Pancreas (tissue), 10 donors: ENCODE measurements at regions not wholly inside any gene's neighbourhood (a gene's known extent, or its start where the extent isn't known, plus 50 kb on each side); places are given as distances from the start of the nearest gene placed in this dataset.

Experiments used
- ATAC-seq, 4 donors: fragments of 200-7000 bp; cut with Tn5 transposase; one replicate each; pipeline versions ENCODE4 v1.8.0 to v1.9.1; 2020; ENCODE audit warnings: mild to moderate bottlenecking in 4 of 4, moderate library complexity in 4 of 4
- DNase-seq, 6 donors: peaks; one replicate each; pipeline ENCODE4 v3.0.0-alpha.2; 2020
- FAIRE-seq: peaks from 2 replicates; lab custom pipeline; 2012; peaks lifted over from hg19 to GRCh38; lab: Jason Lieb, UNC
- H3K27ac ChIP-seq, 4 donors: fragments of 200-600 bp; sonication (generic); 1 replicate in 3 of 4; 2 replicates in 1 of 4; pipeline versions ENCODE4 v1.5.0 to v1.8.0; 2020
- H3K27me3 ChIP-seq, 4 donors: fragments of 200-600 bp; one replicate each; pipeline ENCODE4 v1.8.0; 2021
- H3K36me3 ChIP-seq, 3 donors: fragments of 200-600 bp; sonication (generic) in 1 of 3; one replicate each; pipeline versions ENCODE4 v1.5.0 to v1.8.0; 2020 to 2021
- H3K4me1 ChIP-seq, 3 donors: fragments of 200-600 bp; one replicate each; pipeline ENCODE4 v1.8.0; 2021
- H3K4me3 ChIP-seq, 4 donors: fragments of 200-600 bp; sonication (generic) in 2 of 4; one replicate each; pipeline versions ENCODE4 v1.5.0 to v1.8.0; 2020 to 2021
- H3K9me3 ChIP-seq, 4 donors: fragments of 200-600 bp; one replicate each; pipeline ENCODE4 v1.8.0; 2021
- CTCF ChIP-seq, 4 donors: fragments of 200-600 bp; sonication (generic) in 3 of 4; IDR thresholded peaks; one replicate each; pipeline versions ENCODE4 v1.5.0 to v1.8.0; 2021; ENCODE audit warnings: antibody characterized with exemption in 4 of 4
- WGBS, 2 donors: extraction: QIAGEN DNeasy Blood & Tissue Kit; methylation state at CpG; one replicate each; pipeline ENCODE4 v1.1.7; 2013; 5-methylcytosine and 5-hydroxymethylcytosine counted together
- intact Hi-C, 3 donors: fragments of 100-400 bp; cut with DNase I; formaldehyde crosslinking; loops; one replicate each; pipeline versions ENCODE4 v1.11.1 to v1.14.2; 2022
- donor health status: healthy with polysubstance abuse.
- donor health status: DM: no; HTN: no; CAD: no; lungs with moderate emphysema.
- donor health status: DM: no; HTN: no; CAD: no.
- donor health status: control.
- donor health status: control.
- donor health status: Bipolar disorder and iron deficiency.
- donor health status: DM: yes; HTN: yes; CAD: no.
- donor health status: DM: no; HTN: no; CAD: no.
- donor health status: DM: no; HTN: no; CAD: no.
- donor health status: DM: yes; HTN: yes; CAD: no.

GRCh38 chr2:78262713-78263375 is 740.7 kb upstream of the LRRTM4 start:
- WGBS, 2 donors: 59 to 72% methylated on average over 2 of the region's 2 CpGs

GRCh38 chr2:78263571-78263970 is 741.4 kb upstream of the LRRTM4 start:
- H3K27me3 ChIP-seq: no peaks in the 10 kb centered on the region
- ATAC-seq (no peak), FAIRE-seq (no peak), DNase-seq (no peak)
- intact Hi-C loops: no loop called here
- no peaks in the 10 kb centered on the region for H3K9me3 ChIP-seq
- H3K4me3 ChIP-seq: no peak overlapping the region
- H3K27ac ChIP-seq: no peak overlapping the region
- no peaks in the 10 kb centered on the region for H3K4me1 ChIP-seq
- no peak for TF ChIP-seq CTCF (IDR thresholded peaks at IDR 0.05)
- no peaks in the 10 kb centered on the region for H3K36me3 ChIP-seq
- WGBS, 2 donors: 35 to 38% methylated on average over 1 of the region's 1 CpG

More at GRCh38 chr2:78262713-78263375, 740.7 kb upstream of the LRRTM4 start:
- DNase-seq: no peak
- intact Hi-C loops: no loop called here
- H3K27me3 ChIP-seq: no peaks in the 10 kb centered on the region
- no peak for FAIRE-seq
- H3K4me1 ChIP-seq: no peaks in the 10 kb centered on the region
- H3K36me3 ChIP-seq: no peaks in the 10 kb centered on the region
- no peak overlapping the region for H3K27ac ChIP-seq
- no peak overlapping the region for H3K4me3 ChIP-seq
- no peaks in the 10 kb centered on the region for H3K9me3 ChIP-seq
- TF ChIP-seq CTCF (IDR thresholded peaks at IDR 0.05): no peak
- no peak for ATAC-seq

DNA sequence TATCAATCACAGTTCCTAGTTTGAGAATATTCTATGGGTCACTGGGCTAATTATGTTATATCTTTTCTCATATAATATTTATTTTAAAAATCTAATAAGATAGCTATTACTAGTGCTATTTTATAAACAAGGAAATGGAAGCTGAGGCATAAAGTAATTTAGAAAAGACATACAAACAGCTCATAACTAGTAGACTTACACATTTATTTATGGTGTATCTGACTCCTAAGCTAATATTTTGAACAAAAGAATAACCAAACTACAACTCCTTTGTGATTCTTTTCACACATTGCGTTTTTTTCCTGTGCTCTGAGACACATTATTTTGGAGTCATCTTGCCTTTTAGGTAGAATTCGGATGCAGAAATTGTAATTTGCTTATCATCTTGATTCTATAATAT is 742.0 kb upstream of the LRRTM4 start:
- Histone ChIP-seq H3K27ac (no peak overlapping the region), H3K36me3 (no peaks in the 10 kb centered on the region), H3K4me3 (no peak overlapping the region), H3K9me3 (no peaks in the 10 kb centered on the region), H3K4me1 (no peaks in the 10 kb centered on the region), H3K27me3 (no peaks in the 10 kb centered on the region)
- ATAC-seq (no peak), DNase-seq (no peak), FAIRE-seq (no peak)
- no peak for TF ChIP-seq CTCF (IDR thresholded peaks at IDR 0.05)
- intact Hi-C loops: no loop called here
- WGBS, 2 donors: 46 to 54% methylated on average over 2 of the region's 2 CpGs

DNA sequence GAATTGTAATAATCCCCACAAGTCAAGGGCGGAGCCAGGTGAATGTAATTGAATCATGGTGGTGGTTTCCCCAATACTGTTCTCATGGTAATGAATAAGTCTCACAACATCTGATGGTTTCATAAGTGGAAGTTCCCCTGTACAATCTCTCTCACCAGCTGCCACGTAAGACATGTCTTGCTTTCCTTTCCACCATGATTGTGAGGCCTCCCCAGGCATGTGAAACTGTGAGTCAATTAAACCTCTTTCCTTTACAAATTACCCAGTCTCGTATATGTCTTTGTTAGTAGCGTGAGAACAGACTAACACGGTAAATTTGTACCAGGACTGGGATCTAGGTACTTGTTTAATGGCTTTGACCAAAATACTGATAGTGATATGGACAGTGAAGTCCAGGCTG is 744.3 kb upstream of the REG3G start:
- no peak for TF ChIP-seq CTCF (IDR thresholded peaks at IDR 0.05)
- FAIRE-seq (no peak), ATAC-seq (no peak), DNase-seq (no peak)
- intact Hi-C loops: loop anchor here in 1 of 3 donors (5.0 kb wide), 1 partner anchor 51 kb away; no protein-coding TSS in a partner anchor
- WGBS, 2 donors: 71 to 81% methylated on average over 5 of the region's 5 CpGs
- Histone ChIP-seq H3K27ac (no peak overlapping the region), H3K4me1 (no peaks in the 10 kb centered on the region), H3K4me3 (no peak overlapping the region), H3K36me3 (no peaks in the 10 kb centered on the region), H3K27me3 (no peaks in the 10 kb centered on the region), H3K9me3 (no peaks in the 10 kb centered on the region)

DNA sequence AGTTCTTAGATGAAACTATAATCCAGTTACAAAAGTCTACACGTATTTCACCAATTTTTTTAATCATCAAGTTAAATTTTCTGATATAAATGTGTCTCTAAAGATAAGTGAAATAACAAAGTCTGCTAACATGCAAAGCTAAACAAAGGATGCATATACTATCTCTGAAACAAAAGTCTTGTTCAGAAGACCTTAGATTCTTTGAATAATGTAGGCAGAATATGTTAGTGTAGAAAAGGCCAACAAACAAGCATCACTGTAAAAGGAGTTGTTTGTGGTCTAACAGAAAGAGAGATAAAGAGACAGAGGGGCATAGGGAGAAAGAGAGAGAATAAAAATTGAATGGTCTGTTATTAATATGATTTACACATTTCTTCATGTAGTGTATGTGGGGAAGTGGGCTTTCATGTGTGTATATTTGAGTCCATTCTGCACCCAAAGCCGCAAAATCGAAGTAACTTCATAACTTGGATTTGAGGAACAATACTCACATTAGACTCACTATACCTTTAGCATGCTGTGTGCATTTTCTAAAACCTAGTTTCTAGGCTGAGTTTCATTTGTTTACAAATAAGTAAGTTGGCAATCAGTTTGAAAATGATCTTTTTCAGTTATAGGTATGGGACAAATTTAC is 734.8 kb upstream of the REG3G start:
- Histone ChIP-seq H3K27me3 (no peaks in the 10 kb centered on the region), H3K27ac (no peak overlapping the region), H3K9me3 (no peaks in the 10 kb centered on the region), H3K4me1 (no peaks in the 10 kb centered on the region), H3K4me3 (no peak overlapping the region), H3K36me3 (no peaks in the 10 kb centered on the region)
- 71 to 76% methylated on average over 3 of the region's 3 CpGs for WGBS, 2 donors
- ATAC-seq: no peak
- TF ChIP-seq CTCF (IDR thresholded peaks at IDR 0.05): no peak
- no peak for DNase-seq
- FAIRE-seq: no peak
- intact Hi-C loops: no loop called here
